HG03039 (cell line): ENCODE measurements at regions not wholly inside any gene's neighbourhood (a gene's known extent, or its start where the extent isn't known, plus 50 kb on each side); places are given as distances from the start of the nearest gene placed in this dataset.
"Not testable (repeated sequence)": the region's sequence is repeated elsewhere in the genome, so short reads cannot be mapped to it uniquely, and the experiment has no call there.

Source experiments
- ATAC-seq: cut with Tn5 transposase; IDR thresholded peaks from one replicate; pipeline ENCODE4 v1.9.1; 2021; ENCODE audit warnings: mild to moderate bottlenecking, moderate library complexity; ENCODE audit not compliant: unreplicated experiment

- no peak for ATAC-seq
Observed at GRCh38 chr15:22258009-22258397, 177.7 kb downstream of the OR4M2 start.

DNA sequence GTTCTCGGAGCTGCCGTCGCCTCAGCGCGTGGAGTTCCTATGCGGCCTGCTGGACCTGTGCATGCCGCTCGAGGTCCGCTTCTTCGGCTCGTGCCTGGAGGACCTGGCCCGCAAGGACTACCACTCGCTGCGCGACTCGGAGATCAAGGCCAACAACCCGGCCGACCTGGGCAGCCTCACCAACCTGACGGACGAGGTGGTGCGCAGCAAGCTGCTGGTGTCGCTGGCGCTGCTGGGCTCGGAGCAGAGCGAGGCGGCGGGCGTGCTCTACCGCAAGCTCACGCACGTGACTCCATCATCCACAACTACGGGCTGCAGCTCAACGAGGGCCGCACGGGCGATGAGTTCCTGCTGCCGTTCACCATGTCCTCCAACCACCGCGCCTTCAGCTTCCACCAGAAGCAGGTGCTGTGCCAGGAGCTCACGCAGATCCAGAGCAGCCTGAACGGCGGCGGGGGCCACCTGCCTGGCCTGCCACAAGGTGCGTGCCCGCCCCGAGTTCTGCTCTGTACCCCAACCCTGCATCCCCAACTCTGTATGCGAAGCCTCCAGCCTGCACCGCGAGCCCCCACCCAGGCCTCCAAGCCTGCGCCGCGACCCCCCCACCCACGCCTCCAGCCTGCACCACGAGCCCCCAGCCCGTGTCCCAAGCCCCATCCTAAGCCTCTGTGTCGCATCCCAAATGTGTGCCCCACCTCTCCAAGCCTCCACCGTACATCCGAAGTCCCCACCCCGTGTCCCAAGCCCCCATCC lies 178.2 kb downstream of the OR4M2 start:
- ATAC-seq: no peak

DNA sequence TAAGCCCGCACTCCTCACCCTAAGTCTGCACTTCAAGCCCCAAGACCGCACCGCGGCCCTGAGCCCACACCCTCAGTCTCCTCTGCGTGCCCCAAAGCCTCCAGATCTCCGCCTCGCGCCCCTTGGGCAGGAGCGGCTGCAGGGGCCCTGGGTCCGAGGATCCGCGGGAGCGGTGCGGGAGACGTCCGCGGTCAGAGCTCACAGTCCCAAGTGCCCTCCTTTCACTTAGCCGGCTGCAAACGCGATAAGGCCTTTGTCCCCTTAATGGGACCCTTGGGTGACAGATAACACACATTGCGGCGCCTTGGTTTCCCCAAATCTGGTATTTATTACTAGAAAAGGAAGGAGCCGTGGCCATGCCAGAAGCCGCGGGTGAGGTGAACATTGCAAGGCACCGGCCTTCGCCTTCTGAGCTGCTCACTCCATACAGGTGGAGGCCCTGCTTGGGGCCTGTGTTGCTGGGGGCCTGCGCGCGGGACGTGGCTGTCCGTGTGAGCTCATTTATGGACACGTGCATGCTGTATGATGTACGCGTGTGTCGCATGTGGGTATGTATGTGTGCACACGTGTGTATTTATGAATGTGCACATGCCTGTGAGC lies 178.9 kb downstream of the OR4M2 start:
- ATAC-seq: not testable (repeated sequence)

DNA sequence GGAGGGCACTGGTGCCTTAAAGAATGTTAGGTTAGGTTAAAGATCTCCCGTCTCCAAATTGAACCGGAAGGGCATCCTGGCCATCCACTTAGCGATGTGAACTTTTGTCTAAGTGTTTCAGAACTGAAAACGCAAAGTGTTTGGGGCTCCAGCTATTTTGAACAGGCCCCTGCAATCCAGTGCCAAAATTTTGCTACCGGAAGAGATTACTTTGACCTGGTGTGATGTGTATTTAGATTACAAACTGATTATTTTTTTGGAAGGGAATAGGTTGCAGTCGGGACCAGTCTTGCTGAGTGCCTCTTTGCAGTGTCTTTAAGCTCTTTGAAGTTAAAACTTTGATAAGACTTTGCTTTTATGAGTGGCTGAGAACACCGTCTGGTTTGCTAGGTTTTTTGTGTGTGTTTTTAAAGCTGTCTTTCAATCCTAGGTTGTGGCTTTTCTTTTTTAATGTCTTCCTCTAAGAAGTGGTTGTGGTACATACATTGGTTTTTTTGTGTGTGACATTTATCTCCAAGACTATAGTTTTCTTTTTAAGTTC lies 179.6 kb downstream of the OR4M2 start:
- ATAC-seq: no peak

GRCh38 chr15:22262613-22263020 lies 182.3 kb downstream of the OR4M2 start:
- ATAC-seq: no peak

DNA sequence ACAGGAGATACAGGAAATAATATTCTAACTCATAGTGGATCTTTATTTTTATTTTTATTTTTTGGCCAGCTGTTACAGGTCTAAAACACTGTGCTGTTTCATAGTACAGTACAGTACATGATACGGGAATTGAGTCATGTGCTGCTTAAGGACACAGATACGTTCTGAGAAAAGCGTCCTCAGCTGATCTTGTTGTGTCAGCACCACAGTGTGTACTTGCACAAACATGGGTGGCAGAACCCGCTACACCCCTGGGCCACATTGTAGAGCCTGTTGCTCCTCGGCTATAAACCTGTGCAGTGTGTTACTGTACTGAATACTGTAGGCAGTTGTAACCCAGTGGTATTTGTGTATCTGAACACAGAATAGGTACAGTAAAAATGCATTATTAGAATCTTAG lies 183.4 kb downstream of the OR4M2 start:
- no peak for ATAC-seq

- ATAC-seq: not testable (repeated sequence)
Observed at GRCh38 chr15:22264272-22264671, 183.9 kb downstream of the OR4M2 start.

DNA sequence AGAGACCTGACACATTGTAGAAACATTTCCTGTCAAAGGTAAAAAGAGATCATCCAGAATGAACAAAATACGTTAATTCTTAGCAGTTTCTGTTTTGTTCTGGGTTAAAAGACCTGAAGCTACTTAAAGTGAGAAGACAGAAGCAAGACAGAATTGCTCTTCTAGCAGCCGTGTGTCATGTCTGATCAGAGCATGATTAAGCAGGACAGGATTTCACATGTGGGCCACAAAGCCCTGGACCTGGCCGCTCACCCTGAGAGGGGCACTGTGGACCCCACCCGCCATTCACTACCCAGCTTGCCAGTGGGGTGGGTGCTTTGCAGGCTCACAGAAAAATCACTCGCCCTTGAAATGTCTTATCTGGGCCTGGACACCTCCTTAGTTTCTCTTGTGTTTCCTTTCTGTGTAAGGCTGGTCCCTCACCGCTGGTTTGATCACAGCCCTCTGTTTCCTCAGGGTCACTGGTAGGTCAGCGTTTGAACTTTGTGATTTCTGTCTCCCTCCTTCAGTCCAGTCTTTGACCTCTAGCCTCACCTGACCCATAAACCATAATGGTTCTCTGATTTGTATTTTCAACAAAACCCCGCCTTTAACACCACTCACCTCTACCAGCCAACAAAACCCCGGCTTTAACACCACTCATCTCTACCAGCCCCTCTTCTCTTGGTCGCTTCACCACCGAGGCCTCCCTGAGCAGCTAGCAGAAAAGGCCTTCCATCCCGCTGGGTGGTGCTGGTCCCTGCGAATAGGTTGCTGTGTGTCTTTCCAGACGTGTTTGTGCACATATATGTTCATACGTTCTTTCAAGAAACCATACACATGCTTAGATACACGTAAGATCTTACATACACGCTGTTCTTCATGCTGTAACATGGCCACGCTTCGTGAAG lies 185.0 kb downstream of the OR4M2 start:
- no peak for ATAC-seq

- no peak for ATAC-seq
Observed at GRCh38 chr15:22265970-22266369, 185.6 kb downstream of the OR4M2 start.

GRCh38 chr15:22267761-22268160 lies 187.4 kb downstream of the OR4M2 start:
- no peak for ATAC-seq

GRCh38 chr15:22268201-22268600 lies 187.9 kb downstream of the OR4M2 start:
- not testable (repeated sequence) for ATAC-seq

DNA sequence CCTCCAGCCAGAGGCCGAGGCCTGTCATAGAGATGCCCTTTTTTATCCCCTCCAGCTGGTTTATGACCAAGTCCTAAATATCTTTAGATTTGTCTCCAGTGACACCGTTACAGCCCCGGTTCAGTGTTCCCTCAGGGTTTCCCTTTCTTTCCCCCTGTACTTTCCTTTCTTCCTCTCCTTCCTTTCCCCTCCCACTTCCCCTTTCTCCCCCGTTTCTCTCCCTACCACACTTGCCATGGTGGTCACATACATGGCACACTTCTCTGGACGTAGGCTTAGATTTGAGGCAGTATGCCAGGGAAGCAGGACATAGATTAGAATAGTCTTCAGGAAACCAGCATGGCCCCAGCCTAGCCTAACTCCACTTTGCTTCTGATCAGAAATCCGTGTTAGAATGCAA lies 188.3 kb downstream of the OR4M2 start:
- ATAC-seq: not testable (repeated sequence)

GRCh38 chr15:22272286-22273160 lies 186.2 kb upstream of the GOLGA6L22 start:
- not testable (repeated sequence) for ATAC-seq

DNA sequence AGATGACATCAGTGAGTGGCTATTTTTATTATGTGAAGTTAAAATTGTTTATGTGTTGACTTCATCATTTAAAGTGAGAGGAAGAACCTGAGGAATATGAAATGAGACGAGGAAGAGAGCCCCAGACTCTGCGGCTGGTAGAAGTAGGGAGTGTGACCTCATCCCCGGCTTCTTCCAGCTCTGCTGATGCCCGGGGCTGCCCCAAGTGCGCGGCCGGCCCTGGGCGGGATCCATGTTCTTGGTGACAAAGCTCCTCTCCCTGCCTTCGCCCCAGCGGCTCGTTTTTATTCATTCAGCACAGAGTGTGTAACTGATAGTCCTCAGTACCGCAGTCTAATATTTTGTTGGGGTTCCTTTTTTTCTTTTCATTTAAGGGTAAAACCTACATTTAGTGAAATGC lies 185.5 kb upstream of the GOLGA6L22 start:
- ATAC-seq: not testable (repeated sequence)

GRCh38 chr15:22274376-22274775 lies 184.3 kb upstream of the GOLGA6L22 start:
- ATAC-seq: not testable (repeated sequence)

DNA sequence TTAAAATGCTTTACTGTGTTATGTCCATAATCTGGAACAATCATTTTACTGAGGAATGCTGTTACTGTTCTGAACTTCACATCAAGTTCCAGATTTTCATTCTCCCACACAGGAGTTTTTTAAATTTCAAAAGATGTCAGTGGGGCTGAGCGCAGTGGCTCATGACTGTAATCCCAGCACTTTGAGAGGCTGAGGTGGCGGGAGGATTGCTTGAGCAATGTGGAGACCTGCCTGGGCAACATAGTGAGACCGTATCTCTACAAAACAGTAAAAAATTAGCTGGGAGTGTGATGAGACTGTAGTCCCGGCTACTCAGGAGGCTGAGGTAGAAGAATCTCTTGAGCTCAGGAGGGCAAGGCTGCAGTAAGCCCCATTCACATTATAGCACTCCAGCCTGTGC lies 177.9 kb upstream of the GOLGA6L22 start:
- ATAC-seq: not testable (repeated sequence)

DNA sequence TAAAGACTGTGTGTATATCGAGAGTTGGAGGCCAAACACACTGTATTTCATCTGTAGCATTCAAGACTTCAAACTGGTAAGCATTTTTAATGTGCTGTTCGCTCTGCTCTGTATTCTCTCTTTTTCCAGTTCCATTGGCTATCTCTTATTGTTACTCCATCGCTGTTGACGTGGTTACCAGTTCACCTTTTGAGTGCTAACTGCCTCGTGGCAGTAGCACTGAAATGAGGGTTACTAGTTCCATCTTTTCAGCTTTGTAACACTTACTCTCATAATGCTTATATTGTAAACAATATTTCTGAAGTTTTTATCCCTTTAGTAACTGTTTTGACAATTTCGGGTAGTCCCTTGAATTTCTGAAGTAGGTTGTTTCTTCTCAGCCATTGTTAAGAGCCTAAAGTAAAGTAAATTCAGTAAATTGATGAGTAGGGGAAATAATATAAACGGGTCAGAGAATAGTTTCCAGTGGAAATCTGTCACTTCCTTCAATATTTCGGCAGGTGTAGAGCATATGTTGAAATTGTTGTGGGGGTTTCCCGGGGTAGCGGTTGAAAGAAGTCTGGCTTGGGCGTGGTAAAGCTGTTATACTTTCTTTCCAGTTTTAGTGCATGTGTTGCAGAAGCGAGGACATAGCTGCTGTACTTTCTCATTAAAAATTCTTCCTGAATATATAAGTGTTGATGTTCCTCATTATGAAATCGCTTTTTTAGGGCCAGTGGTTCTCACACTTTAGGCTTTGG lies 175.7 kb upstream of the GOLGA6L22 start:
- ATAC-seq: peak; percentile 68

DNA sequence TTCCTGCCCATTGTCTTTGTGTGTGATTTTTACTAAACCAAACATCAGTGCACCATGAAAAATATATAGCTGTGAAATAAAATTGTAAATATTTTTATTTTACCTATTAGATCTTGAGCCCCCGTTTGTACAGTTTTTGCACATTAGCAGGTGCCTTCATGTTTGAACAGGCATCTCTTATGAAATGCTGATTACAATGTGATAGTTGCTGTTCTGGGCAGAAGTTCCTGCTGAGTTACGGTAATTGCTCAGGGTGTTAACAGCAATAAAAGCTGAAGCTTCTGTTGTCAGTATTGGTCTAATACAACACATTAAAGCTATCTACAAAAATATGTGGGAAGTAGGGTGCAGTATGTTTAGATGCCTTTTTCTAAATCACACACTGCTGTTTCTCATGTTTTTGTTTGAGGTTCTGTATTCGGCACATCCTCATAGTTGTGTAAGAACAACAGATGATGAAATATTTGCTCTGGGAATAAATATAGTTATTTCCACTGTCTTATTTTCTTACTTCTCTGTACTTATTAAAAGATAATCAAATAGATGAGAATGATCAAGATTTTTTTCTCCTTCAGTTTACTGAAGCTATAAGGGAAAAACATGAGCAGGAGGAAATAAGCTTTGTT lies 173.8 kb upstream of the GOLGA6L22 start:
- ATAC-seq: not testable (repeated sequence)

DNA sequence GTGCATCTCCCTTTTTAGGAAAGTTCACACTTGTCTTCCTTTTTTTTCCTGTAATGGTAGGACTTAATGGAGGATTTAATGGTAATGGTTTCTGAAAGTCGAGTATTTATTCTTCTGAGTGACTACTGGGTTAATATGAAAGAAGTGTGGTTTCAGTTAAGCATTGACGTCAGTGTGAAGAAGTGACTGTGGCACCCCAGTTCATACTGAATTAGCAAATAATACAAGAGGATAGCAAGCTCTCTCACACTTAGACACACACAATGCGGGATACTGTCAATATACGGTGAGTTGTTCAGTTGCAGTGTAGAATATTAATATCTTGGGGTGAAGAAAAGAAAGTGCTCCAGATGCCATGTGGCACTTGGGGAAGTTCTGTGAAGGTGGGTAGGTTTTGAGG lies 167.6 kb upstream of the GOLGA6L22 start:
- ATAC-seq: not testable (repeated sequence)
